ENCODE measurements at regions not wholly inside any gene's neighbourhood (a gene's known extent, or its start where the extent isn't known, plus 50 kb on each side); places are given as distances from the start of the nearest gene placed in this dataset.

DNA sequence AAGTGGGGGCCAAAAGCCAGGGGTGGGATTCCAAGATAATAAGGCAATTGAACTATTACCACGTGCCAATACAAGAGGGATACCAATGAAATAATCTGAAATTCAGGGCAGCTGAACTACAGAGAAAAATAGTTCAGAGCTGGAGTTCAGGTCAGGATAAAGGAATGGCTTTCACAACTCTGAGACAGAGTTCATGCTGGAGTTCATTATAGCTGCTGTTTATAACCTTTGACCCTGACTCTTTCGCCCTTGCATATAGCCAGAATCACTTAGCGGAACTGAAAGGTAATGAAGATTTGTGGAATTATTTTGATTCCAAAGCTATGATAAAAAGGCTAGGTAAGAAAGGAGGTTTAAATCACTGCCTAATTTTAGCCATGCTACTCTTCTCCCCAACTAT, 55.5 kb upstream of the LRRN1 start:
- TF ChIP-seq CTCF (IDR thresholded peaks at IDR 0.05) (no peak), POLR2A (IDR thresholded peaks at IDR 0.05; ENCODE audit: low read length) (no peak), RCOR1 (IDR thresholded peaks at IDR 0.05; ENCODE audit: low read depth, low read length) (no peak), SREBF2 (IDR thresholded peaks at IDR 0.05) (no peak), MAZ (IDR thresholded peaks at IDR 0.05; ENCODE audit: borderline replicate concordance, low read depth, low read length) (no peak)

Measured in A549 (cell line).